ENCODE measurements at regions not wholly inside any gene's neighbourhood (a gene's known extent, or its start where the extent isn't known, plus 50 kb on each side); places are given as distances from the start of the nearest gene placed in this dataset.

DNA sequence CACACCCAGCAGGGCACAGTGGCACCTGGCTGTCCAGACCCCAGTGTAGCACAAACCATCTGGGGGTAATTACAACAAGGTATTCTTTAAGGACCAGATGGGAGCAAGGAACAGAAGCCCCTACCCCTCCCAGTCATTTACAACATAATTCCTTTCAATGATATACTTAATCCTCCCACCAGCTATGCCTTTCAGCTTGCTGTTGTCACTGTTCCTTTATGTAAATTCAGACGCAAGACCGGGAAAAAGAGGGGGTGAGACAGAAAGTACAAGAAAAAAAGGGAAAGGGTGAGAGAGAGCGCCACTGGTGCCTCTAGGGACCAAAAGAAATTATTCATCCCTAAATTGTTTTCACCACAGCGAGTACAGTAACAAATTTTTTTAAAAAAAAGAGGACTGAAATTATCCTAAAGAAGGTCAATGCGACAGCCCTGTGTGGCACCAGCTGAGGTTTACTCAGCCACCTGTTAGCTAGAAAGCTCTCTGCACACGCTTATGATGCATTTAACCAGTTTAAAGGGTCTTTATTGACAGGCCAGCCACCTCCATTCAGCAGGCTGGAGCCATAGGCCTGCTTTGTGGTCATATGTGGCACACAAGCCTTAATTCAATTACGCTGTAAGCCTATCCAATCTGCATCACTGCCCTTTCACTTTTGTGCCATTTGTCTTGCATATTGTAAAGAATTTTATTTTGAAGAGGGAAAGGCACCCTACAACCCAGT is 210.2 kb upstream of the ISL1 start:
- TF ChIP-seq YY2 (tag by site-specific recombination; IDR thresholded peaks at IDR 0.05) (no peak), KLF1 (tag by site-specific recombination; IDR thresholded peaks at IDR 0.05) (no peak), WT1 (tag by site-specific recombination; IDR thresholded peaks at IDR 0.05) (no peak), ZNF529 (tag by site-specific recombination; IDR thresholded peaks at IDR 0.05; ENCODE audit: insufficient replicate concordance) (no peak), ZNF302 (tag by site-specific recombination; IDR thresholded peaks at IDR 0.05; ENCODE audit: low read depth) (no peak), ZNF837 (tag by site-specific recombination; IDR thresholded peaks at IDR 0.05) (no peak)
- TF ChIP-seq, protein P1, sequence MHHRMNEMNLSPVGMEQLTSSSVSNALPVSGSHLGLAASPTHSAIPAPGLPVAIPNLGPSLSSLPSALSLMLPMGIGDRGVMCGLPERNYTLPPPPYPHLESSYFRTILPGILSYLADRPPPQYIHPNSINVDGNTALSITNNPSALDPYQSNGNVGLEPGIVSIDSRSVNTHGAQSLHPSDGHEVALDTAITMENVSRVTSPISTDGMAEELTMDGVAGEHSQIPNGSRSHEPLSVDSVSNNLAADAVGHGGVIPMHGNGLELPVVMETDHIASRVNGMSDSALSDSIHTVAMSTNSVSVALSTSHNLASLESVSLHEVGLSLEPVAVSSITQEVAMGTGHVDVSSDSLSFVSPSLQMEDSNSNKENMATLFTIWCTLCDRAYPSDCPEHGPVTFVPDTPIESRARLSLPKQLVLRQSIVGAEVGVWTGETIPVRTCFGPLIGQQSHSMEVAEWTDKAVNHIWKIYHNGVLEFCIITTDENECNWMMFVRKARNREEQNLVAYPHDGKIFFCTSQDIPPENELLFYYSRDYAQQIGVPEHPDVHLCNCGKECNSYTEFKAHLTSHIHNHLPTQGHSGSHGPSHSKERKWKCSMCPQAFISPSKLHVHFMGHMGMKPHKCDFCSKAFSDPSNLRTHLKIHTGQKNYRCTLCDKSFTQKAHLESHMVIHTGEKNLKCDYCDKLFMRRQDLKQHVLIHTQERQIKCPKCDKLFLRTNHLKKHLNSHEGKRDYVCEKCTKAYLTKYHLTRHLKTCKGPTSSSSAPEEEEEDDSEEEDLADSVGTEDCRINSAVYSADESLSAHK (tag by site-specific recombination; IDR thresholded peaks at IDR 0.05) = no peak
- TF ChIP-seq, protein P2, sequence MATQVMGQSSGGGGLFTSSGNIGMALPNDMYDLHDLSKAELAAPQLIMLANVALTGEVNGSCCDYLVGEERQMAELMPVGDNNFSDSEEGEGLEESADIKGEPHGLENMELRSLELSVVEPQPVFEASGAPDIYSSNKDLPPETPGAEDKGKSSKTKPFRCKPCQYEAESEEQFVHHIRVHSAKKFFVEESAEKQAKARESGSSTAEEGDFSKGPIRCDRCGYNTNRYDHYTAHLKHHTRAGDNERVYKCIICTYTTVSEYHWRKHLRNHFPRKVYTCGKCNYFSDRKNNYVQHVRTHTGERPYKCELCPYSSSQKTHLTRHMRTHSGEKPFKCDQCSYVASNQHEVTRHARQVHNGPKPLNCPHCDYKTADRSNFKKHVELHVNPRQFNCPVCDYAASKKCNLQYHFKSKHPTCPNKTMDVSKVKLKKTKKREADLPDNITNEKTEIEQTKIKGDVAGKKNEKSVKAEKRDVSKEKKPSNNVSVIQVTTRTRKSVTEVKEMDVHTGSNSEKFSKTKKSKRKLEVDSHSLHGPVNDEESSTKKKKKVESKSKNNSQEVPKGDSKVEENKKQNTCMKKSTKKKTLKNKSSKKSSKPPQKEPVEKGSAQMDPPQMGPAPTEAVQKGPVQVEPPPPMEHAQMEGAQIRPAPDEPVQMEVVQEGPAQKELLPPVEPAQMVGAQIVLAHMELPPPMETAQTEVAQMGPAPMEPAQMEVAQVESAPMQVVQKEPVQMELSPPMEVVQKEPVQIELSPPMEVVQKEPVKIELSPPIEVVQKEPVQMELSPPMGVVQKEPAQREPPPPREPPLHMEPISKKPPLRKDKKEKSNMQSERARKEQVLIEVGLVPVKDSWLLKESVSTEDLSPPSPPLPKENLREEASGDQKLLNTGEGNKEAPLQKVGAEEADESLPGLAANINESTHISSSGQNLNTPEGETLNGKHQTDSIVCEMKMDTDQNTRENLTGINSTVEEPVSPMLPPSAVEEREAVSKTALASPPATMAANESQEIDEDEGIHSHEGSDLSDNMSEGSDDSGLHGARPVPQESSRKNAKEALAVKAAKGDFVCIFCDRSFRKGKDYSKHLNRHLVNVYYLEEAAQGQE (tag by site-specific recombination; IDR thresholded peaks at IDR 0.05) = no peak
- POLR2A ChIA-PET = no interaction called here
- no peaks in the 10 kb centered on the region for H3K36me3 ChIP-seq (ENCODE audit: control insufficient read depth in 2 of 2, insufficient read depth in 1 of 2, low read length in 2 of 2)
- no peak overlapping the region for H3K4me3 ChIP-seq (ENCODE audit: low read depth, low read length)
- H3K9me3 ChIP-seq (ENCODE audit: control insufficient read depth, insufficient read depth, low read depth, low read length) = no peaks in the 10 kb centered on the region
- H3K4me1 ChIP-seq (ENCODE audit: control insufficient read depth, insufficient read depth, low read length) = no peaks in the 10 kb centered on the region
- no peak overlapping the region for H3K27ac ChIP-seq (ENCODE audit: extremely low read depth, low read depth, low read length)
- CTCF ChIA-PET = no interaction called here

DNA sequence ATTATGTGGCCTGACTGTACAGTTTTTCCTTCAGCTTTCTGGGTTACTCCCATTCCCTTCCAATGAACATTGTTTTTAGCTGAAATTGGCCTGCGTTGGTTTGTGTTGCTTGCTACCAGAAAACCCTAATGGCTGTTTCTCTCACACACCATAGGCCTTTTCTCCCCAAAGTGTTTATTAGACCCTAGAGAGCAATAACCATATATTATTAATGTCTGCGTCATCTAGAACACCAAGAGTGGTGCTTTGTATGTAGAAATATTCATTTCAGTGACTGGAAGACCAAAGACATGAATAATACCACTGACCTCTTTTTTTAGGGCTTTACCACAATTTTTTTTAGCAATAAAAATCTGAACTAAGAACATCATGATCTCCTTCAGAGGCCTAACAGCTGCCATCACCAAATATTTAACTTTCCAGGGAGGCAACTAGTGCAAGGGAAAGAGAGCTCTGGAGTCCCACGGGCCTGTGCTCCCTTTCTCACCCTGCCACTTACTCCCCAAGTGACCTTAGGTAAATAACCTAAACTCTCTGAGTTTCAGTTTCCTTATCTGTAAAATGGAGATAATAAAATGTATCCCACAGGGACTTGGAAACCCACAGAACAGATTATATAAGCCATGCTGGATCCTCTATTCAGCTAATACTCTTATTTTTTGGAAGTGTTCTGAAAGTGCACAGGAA is 201.9 kb upstream of the ISL1 start:
- Histone ChIP-seq H3K4me1 (ENCODE audit: control insufficient read depth, insufficient read depth, low read length) (no peaks in the 10 kb centered on the region), H3K4me3 (ENCODE audit: low read depth, low read length) (no peak overlapping the region), H3K36me3 (ENCODE audit: control insufficient read depth in 2 of 2, insufficient read depth in 1 of 2, low read length in 2 of 2) (no peaks in the 10 kb centered on the region), H3K27ac (ENCODE audit: extremely low read depth, low read depth, low read length) (no peak overlapping the region), H3K9me3 (ENCODE audit: control insufficient read depth, insufficient read depth, low read depth, low read length) (no peaks in the 10 kb centered on the region)
- ChIA-PET POLR2A (no interaction called here), CTCF (interaction anchor here (0.6 kb wide), 1 partner anchor 1379 kb away, joined by 5 read pairs; no protein-coding TSS in a partner anchor)
- TF ChIP-seq ZNF274 (IDR thresholded peaks at IDR 0.05; ENCODE audit: low read length) = no peak
- TF ChIP-seq ZNF274 (tag by site-specific recombination; IDR thresholded peaks at IDR 0.05; ENCODE audit: borderline replicate concordance) = no peak
- no peak for TF ChIP-seq ZXDB (tag by site-specific recombination; IDR thresholded peaks at IDR 0.05)
- no peak for TF ChIP-seq ZNF175 (tag by site-specific recombination; IDR thresholded peaks at IDR 0.05)
- TF ChIP-seq SP3 (tag by site-specific recombination; IDR thresholded peaks at IDR 0.05) = no peak
- TF ChIP-seq ZNF174 (tag by site-specific recombination; IDR thresholded peaks at IDR 0.05) = no peak
- TF ChIP-seq, protein P3, sequence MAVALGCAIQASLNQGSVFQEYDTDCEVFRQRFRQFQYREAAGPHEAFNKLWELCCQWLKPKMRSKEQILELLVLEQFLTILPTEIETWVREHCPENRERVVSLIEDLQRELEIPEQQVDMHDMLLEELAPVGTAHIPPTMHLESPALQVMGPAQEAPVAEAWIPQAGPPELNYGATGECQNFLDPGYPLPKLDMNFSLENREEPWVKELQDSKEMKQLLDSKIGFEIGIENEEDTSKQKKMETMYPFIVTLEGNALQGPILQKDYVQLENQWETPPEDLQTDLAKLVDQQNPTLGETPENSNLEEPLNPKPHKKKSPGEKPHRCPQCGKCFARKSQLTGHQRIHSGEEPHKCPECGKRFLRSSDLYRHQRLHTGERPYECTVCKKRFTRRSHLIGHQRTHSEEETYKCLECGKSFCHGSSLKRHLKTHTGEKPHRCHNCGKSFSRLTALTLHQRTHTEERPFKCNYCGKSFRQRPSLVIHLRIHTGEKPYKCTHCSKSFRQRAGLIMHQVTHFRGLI (tag by site-specific recombination; IDR thresholded peaks at IDR 0.05) = no peak
- no peak for TF ChIP-seq OVOL3 (tag by site-specific recombination; IDR thresholded peaks at IDR 0.05)
- TF ChIP-seq, protein P4, sequence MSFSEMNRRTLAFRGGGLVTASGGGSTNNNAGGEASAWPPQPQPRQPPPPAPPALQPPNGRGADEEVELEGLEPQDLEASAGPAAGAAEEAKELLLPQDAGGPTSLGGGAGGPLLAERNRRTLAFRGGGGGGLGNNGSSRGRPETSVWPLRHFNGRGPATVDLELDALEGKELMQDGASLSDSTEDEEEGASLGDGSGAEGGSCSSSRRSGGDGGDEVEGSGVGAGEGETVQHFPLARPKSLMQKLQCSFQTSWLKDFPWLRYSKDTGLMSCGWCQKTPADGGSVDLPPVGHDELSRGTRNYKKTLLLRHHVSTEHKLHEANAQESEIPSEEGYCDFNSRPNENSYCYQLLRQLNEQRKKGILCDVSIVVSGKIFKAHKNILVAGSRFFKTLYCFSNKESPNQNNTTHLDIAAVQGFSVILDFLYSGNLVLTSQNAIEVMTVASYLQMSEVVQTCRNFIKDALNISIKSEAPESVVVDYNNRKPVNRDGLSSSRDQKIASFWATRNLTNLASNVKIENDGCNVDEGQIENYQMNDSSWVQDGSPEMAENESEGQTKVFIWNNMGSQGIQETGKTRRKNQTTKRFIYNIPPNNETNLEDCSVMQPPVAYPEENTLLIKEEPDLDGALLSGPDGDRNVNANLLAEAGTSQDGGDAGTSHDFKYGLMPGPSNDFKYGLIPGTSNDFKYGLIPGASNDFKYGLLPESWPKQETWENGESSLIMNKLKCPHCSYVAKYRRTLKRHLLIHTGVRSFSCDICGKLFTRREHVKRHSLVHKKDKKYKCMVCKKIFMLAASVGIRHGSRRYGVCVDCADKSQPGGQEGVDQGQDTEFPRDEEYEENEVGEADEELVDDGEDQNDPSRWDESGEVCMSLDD (tag by site-specific recombination; IDR thresholded peaks at IDR 0.05) = no peak
- no peak for TF ChIP-seq ZBTB7A (tag by site-specific recombination; IDR thresholded peaks at IDR 0.05; ENCODE audit: low read depth)
- TF ChIP-seq ZNF48 (tag by site-specific recombination; IDR thresholded peaks at IDR 0.05) = no peak
- no peak for TF ChIP-seq ZNF155 (tag by site-specific recombination; IDR thresholded peaks at IDR 0.05)
- no peak for TF ChIP-seq ZNF510 (tag by site-specific recombination; IDR thresholded peaks at IDR 0.05; ENCODE audit: insufficient replicate concordance)
- no peak for TF ChIP-seq ZNF121 (tag by site-specific recombination; IDR thresholded peaks at IDR 0.05)
- TF ChIP-seq ZNF544 (tag by site-specific recombination; IDR thresholded peaks at IDR 0.05) = no peak
- TF ChIP-seq ZNF239 (tag by site-specific recombination; IDR thresholded peaks at IDR 0.05) = no peak
- TF ChIP-seq ZNF776 (tag by site-specific recombination; IDR thresholded peaks at IDR 0.05; ENCODE audit: borderline replicate concordance) = no peak
